ENCODE measurements at regions not wholly inside any gene's neighbourhood (a gene's known extent, or its start where the extent isn't known, plus 50 kb on each side); places are given as distances from the start of the nearest gene placed in this dataset.

GRCh38 chr22:25453557-25453956 lies 110.9 kb upstream of the GRK3 start:
- TF ChIP-seq CTCF (conservative IDR thresholded peaks at IDR 0.05; ENCODE audit: low read length) (no peak), EZH2phosphoT487 (IDR thresholded peaks at IDR 0.05; ENCODE audit: borderline replicate concordance, low read depth, low read length) (no peak)

Data from OCI-LY7 (cell line).